NOMO-1 treated with DMSO at 0.1 percent for 48 hours (cell line): ENCODE measurements at regions not wholly inside any gene's neighbourhood (a gene's known extent, or its start where the extent isn't known, plus 50 kb on each side); places are given as distances from the start of the nearest gene placed in this dataset.
"Not testable (repeated sequence)": the region's sequence is repeated elsewhere in the genome, so short reads cannot be mapped to it uniquely, and the experiment has no call there.

Experiments
- DNase-seq: peaks from one replicate; lab custom pipeline; 2025; ENCODE audit not compliant: unreplicated experiment; lab: John Stamatoyannopoulos, UW

- no peak for DNase-seq
Measured at GRCh38 chr22:45061332-45061731, 51.5 kb upstream of the PHF21B start.

- no peak for DNase-seq
Measured at GRCh38 chr22:45064313-45065278, 54.8 kb upstream of the PHF21B start.

- no peak for DNase-seq
Measured at GRCh38 chr22:45065726-45066125, 55.9 kb upstream of the PHF21B start.

- DNase-seq = no peak
Measured at GRCh38 chr22:45067731-45068130, 57.9 kb upstream of the PHF21B start.

- DNase-seq = no peak
Measured at GRCh38 chr22:45069925-45070324, 60.1 kb upstream of the PHF21B start.

GRCh38 chr22:45071618-45072017, 61.8 kb upstream of the PHF21B start:
- no peak for DNase-seq

- no peak for DNase-seq
Measured at GRCh38 chr22:45072322-45072903, 62.6 kb upstream of the PHF21B start.

GRCh38 chr22:45073064-45073463, 63.3 kb upstream of the PHF21B start:
- DNase-seq = peak; percentile 62

- no peak for DNase-seq
Measured at GRCh38 chr22:45077286-45077685, 67.5 kb upstream of the PHF21B start.

- DNase-seq = no peak
Measured at GRCh38 chr22:45077826-45078334, 68.1 kb upstream of the PHF21B start.

GRCh38 chr22:45082795-45083194, 73.0 kb upstream of the PHF21B start:
- no peak for DNase-seq

GRCh38 chr22:45083659-45084305, 74.0 kb upstream of the PHF21B start:
- DNase-seq = no peak

- no peak for DNase-seq
Measured at GRCh38 chr22:45084400-45084920, 74.7 kb upstream of the PHF21B start.

- no peak for DNase-seq
Measured at GRCh38 chr22:45087802-45088201, 75.9 kb upstream of the NUP50 start.

- no peak for DNase-seq
Measured at GRCh38 chr22:45088576-45088975, 75.1 kb upstream of the NUP50 start.

- no peak for DNase-seq
Measured at GRCh38 chr22:45090497-45090910, 73.2 kb upstream of the NUP50 start.

GRCh38 chr22:45091254-45091854, 72.4 kb upstream of the NUP50 start:
- no peak for DNase-seq

GRCh38 chr22:45091875-45092274, 71.8 kb upstream of the NUP50 start:
- DNase-seq = not testable (repeated sequence)

- no peak for DNase-seq
Measured at GRCh38 chr22:45092644-45093043, 71.1 kb upstream of the NUP50 start.

- DNase-seq = no peak
Measured at GRCh38 chr22:45093609-45094008, 70.1 kb upstream of the NUP50 start.
